ENCODE measurements at regions not wholly inside any gene's neighbourhood (a gene's known extent, or its start where the extent isn't known, plus 50 kb on each side); places are given as distances from the start of the nearest gene placed in this dataset.
"Not testable (repeated sequence)": the region's sequence is repeated elsewhere in the genome, so short reads cannot be mapped to it uniquely, and the experiment has no call there.

GRCh38 chr5:155794795-155795194, 532.2 kb upstream of the SGCD start:
- FAIRE-seq: no peak

GRCh38 chr5:155799308-155799707, 527.7 kb upstream of the SGCD start:
- no peak for FAIRE-seq

GRCh38 chr5:155807884-155808576, 518.9 kb upstream of the SGCD start:
- no peak for FAIRE-seq

GRCh38 chr5:155815248-155815647, 511.7 kb upstream of the SGCD start:
- no peak for FAIRE-seq

GRCh38 chr5:155822177-155822576, 504.8 kb upstream of the SGCD start:
- no peak for FAIRE-seq

- FAIRE-seq: no peak
Measured at GRCh38 chr5:155826611-155827507, 500.1 kb upstream of the SGCD start.

GRCh38 chr5:155827508-155827815, 499.5 kb upstream of the SGCD start:
- not testable (repeated sequence) for FAIRE-seq

- FAIRE-seq: no peak
Measured at GRCh38 chr5:155827949-155828348, 499.0 kb upstream of the SGCD start.

- FAIRE-seq: no peak
Measured at GRCh38 chr5:155831491-155831890, 495.5 kb upstream of the SGCD start.

GRCh38 chr5:155833287-155833686, 493.7 kb upstream of the SGCD start:
- no peak for FAIRE-seq

- no peak for FAIRE-seq
Measured at GRCh38 chr5:155834271-155834975, 492.5 kb upstream of the SGCD start.

- FAIRE-seq: no peak
Measured at GRCh38 chr5:155836089-155836803, 490.7 kb upstream of the SGCD start.

GRCh38 chr5:155838394-155838793, 488.6 kb upstream of the SGCD start:
- no peak for FAIRE-seq

- FAIRE-seq: no peak
Measured at GRCh38 chr5:155839251-155840037, 487.5 kb upstream of the SGCD start.

- no peak for FAIRE-seq
Measured at GRCh38 chr5:155844542-155844941, 482.4 kb upstream of the SGCD start.

- no peak for FAIRE-seq
Measured at GRCh38 chr5:155850370-155850769, 476.6 kb upstream of the SGCD start.

- FAIRE-seq: no peak
Measured at GRCh38 chr5:155866971-155867370, 460.0 kb upstream of the SGCD start.

- no peak for FAIRE-seq
Measured at GRCh38 chr5:155867522-155868088, 459.4 kb upstream of the SGCD start.

GRCh38 chr5:155870636-155871035, 456.3 kb upstream of the SGCD start:
- no peak for FAIRE-seq

GRCh38 chr5:155871623-155872022, 455.3 kb upstream of the SGCD start:
- no peak for FAIRE-seq

GRCh38 chr5:155872629-155873220, 454.2 kb upstream of the SGCD start:
- no peak for FAIRE-seq

Data from islet of Langerhans (tissue), 1 donor.